NCI-H446 treated with DMSO at 0.1 percent for 48 hours (cell line): ENCODE measurements at regions not wholly inside any gene's neighbourhood (a gene's known extent, or its start where the extent isn't known, plus 50 kb on each side); places are given as distances from the start of the nearest gene placed in this dataset.
A peak's percentile ranks its signal among the peaks of the same experiment; 100 is the strongest.

Experiments used
- DNase-seq: peaks from one replicate; lab custom pipeline; 2025; lab: John Stamatoyannopoulos, UW

GRCh38 chr9:80143899-80144298, 572.1 kb downstream of the TLE4 start:
- DNase-seq = no peak

- DNase-seq = no peak
These were observed 562.7 kb downstream of the TLE4 start for GRCh38 chr9:80134487-80134886.

GRCh38 chr9:80131627-80132026, 559.9 kb downstream of the TLE4 start:
- DNase-seq = no peak

GRCh38 chr9:80127920-80128319, 556.2 kb downstream of the TLE4 start:
- DNase-seq = no peak

- DNase-seq = no peak
These were observed 554.0 kb downstream of the TLE4 start for GRCh38 chr9:80125731-80126264.

GRCh38 chr9:80117031-80117430, 545.3 kb downstream of the TLE4 start:
- DNase-seq = no peak

- no peak for DNase-seq
These were observed 542.5 kb downstream of the TLE4 start for GRCh38 chr9:80114241-80114640.

GRCh38 chr9:80107931-80108660, 536.3 kb downstream of the TLE4 start:
- no peak for DNase-seq

- no peak for DNase-seq
These were observed 525.7 kb downstream of the TLE4 start for GRCh38 chr9:80097476-80097875.

- DNase-seq = no peak
These were observed 522.5 kb downstream of the TLE4 start for GRCh38 chr9:80094176-80094771.

GRCh38 chr9:80093695-80094094, 521.9 kb downstream of the TLE4 start:
- no peak for DNase-seq

- no peak for DNase-seq
These were observed 519.8 kb downstream of the TLE4 start for GRCh38 chr9:80091526-80091925.

GRCh38 chr9:80090317-80090716, 518.6 kb downstream of the TLE4 start:
- DNase-seq = no peak

- no peak for DNase-seq
These were observed 515.1 kb downstream of the TLE4 start for GRCh38 chr9:80086822-80087345.

- DNase-seq = no peak
These were observed 514.6 kb downstream of the TLE4 start for GRCh38 chr9:80086386-80086785.

- no peak for DNase-seq
These were observed 513.9 kb downstream of the TLE4 start for GRCh38 chr9:80085668-80086067.

GRCh38 chr9:80082213-80082612, 510.4 kb downstream of the TLE4 start:
- no peak for DNase-seq

- no peak for DNase-seq
These were observed 507.1 kb downstream of the TLE4 start for GRCh38 chr9:80078826-80079225.

GRCh38 chr9:80077059-80077458, 505.3 kb downstream of the TLE4 start:
- DNase-seq = no peak

- DNase-seq = no peak
These were observed 504.4 kb downstream of the TLE4 start for GRCh38 chr9:80076162-80076561.

- DNase-seq = no peak
These were observed 502.7 kb downstream of the TLE4 start for GRCh38 chr9:80074439-80074838.

GRCh38 chr9:80072451-80072850, 500.7 kb downstream of the TLE4 start:
- DNase-seq = peak; percentile 33

GRCh38 chr9:80070071-80070742, 498.4 kb downstream of the TLE4 start:
- DNase-seq = no peak
